Muscle of leg (tissue), 3 donors: ENCODE measurements at regions not wholly inside any gene's neighbourhood (a gene's known extent, or its start where the extent isn't known, plus 50 kb on each side); places are given as distances from the start of the nearest gene placed in this dataset.

Experiments used
- DNase-seq: peaks from one replicate; pipeline ENCODE4 v3.0.0; 2013
- H3K27ac ChIP-seq: one replicate; pipeline ENCODE4 v1.5.1; 2013; ENCODE audit warnings: mild to moderate bottlenecking, low read length, control low read depth
- H3K27me3 ChIP-seq: one replicate; pipeline ENCODE4 v1.6.1; 2013; ENCODE audit warnings: low read length; ENCODE audit not compliant: control insufficient read depth, insufficient read depth
- H3K36me3 ChIP-seq: one replicate; pipeline ENCODE4 v1.6.1; 2013; ENCODE audit warnings: low read length; ENCODE audit not compliant: control insufficient read depth, insufficient read depth
- H3K4me1 ChIP-seq: one replicate; pipeline ENCODE4 v1.6.1; 2013; ENCODE audit warnings: low read length; ENCODE audit not compliant: control insufficient read depth, insufficient read depth
- H3K4me3 ChIP-seq: one replicate; pipeline ENCODE4 v1.5.1; 2013; ENCODE audit warnings: low read length, control low read depth
- H3K9me3 ChIP-seq: replicated peaks from 2 replicates; pipeline ENCODE4 v1.6.1; 2013; ENCODE audit warnings: low read depth, low read length; ENCODE audit not compliant: control insufficient read depth
- WGBS: methylation state at CpG from one replicate; pipeline ENCODE4 v1.1.5; 2013; ENCODE audit warnings: missing lambda C conversion rate; ENCODE audit not compliant: insufficient coverage; 5-methylcytosine and 5-hydroxymethylcytosine counted together

GRCh38 chr2:221716426-221717303, 144.6 kb upstream of the EPHA4 start:
- H3K27me3 ChIP-seq: no peaks in the 10 kb centered on the region
- H3K36me3 ChIP-seq: no peaks in the 10 kb centered on the region
- DNase-seq: no peak
- WGBS: 76% methylated on average over 8 of the region's 10 CpGs
- no peaks in the 10 kb centered on the region for H3K4me1 ChIP-seq
- H3K9me3 ChIP-seq: no peaks in the 10 kb centered on the region
- no peak overlapping the region for H3K4me3 ChIP-seq
- H3K27ac ChIP-seq: no peak overlapping the region

- Histone ChIP-seq H3K9me3 (no peaks in the 10 kb centered on the region), H3K36me3 (no peaks in the 10 kb centered on the region), H3K27ac (no peak overlapping the region), H3K4me3 (no peak overlapping the region), H3K27me3 (no peaks in the 10 kb centered on the region), H3K4me1 (no peaks in the 10 kb centered on the region)
- 50% methylated on average over 1 of the region's 6 CpGs for WGBS
- DNase-seq: no peak
Observed at GRCh38 chr2:221715523-221716247, 143.6 kb upstream of the EPHA4 start.

DNA sequence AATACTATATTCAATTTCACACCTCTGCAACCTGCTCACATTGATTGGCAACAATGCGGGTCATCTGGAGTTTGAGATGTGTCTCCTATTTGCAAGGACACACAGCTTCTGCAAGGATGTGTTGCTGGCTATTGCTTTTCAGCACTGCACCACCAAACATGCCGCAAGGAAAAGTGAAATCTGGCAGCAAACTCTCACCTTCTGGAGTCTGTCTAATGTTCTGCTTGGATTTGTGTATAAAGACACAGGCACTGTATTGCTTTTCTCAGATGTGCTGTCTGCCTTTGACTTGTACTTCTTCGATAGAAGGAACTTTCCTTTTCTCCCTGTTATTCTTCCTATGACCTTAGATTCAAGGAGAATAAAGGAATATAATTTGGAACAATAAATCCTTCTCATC, 138.6 kb upstream of the EPHA4 start:
- Histone ChIP-seq H3K27ac (no peak overlapping the region), H3K27me3 (no peaks in the 10 kb centered on the region), H3K36me3 (no peaks in the 10 kb centered on the region), H3K4me1 (no peaks in the 10 kb centered on the region), H3K9me3 (no peaks in the 10 kb centered on the region), H3K4me3 (no peak overlapping the region)
- WGBS: 100% methylated on average over 1 of the region's 3 CpGs
- DNase-seq: no peak

DNA sequence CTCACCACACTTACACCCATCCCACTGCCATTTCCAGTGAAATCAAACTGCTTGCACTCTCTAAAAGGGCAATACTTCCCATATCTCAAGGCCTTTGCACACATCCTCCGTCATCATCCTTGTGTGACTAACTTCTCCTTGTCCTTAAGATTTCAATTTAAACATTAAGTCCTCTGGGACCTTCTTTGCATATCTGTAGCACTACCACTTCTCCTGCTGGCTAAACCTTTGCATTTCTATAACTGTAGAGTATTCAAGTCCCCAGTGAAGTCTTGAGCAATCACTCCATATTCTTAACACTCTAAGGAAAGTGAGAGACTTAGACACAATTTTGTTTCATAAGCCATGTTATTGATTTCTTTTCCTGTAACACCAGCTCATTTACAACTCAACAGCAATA, 136.8 kb upstream of the EPHA4 start:
- Histone ChIP-seq H3K4me3 (no peak overlapping the region), H3K9me3 (no peaks in the 10 kb centered on the region), H3K27ac (no peak overlapping the region), H3K36me3 (no peaks in the 10 kb centered on the region), H3K27me3 (no peaks in the 10 kb centered on the region), H3K4me1 (no peaks in the 10 kb centered on the region)
- no peak for DNase-seq
- 57% methylated on average over 1 of the region's 1 CpG for WGBS

DNA sequence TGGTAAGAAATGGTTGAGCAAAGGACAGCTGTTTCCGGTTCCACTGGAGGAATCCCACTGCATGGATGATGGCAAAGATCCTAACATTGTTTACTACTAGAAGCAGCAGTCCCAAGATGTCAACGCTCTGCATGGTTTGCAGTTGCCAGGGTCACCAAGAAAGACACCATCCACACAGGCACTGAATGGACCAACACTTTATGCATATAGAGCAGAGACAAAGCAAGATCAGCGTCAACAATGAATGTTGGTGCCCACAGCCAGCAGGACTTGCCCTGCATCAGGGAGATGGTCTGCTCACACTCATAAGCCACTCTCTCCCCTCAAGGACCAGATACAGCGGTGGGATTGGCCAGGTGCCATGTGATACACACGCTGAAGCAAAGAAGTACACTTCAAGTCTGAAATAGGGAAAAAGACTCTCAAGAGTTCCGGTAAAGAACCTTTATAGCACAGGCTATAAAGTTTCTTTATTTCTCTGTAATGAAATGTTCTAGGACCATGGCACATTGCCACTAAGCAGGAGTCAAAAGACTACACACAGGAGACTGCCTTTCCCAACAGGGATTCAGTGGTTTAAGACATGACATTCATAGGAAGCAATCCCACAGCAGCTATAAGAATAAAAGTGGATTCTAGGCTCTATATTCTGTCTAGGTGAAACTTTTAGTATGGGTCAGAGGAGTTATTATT, 133.2 kb upstream of the EPHA4 start:
- Histone ChIP-seq H3K4me1 (no peaks in the 10 kb centered on the region), H3K9me3 (no peaks in the 10 kb centered on the region), H3K27me3 (no peaks in the 10 kb centered on the region), H3K27ac (no peak overlapping the region), H3K4me3 (no peak overlapping the region), H3K36me3 (no peaks in the 10 kb centered on the region)
- WGBS: 77% methylated on average over 4 of the region's 6 CpGs
- DNase-seq: no peak

- Histone ChIP-seq H3K36me3 (no peaks in the 10 kb centered on the region), H3K27ac (no peak overlapping the region), H3K9me3 (no peaks in the 10 kb centered on the region), H3K4me1 (no peaks in the 10 kb centered on the region), H3K27me3 (no peaks in the 10 kb centered on the region), H3K4me3 (no peak overlapping the region)
- 91% methylated on average over 7 of the region's 8 CpGs for WGBS
- DNase-seq: no peak
Observed at GRCh38 chr2:221704442-221704841, 132.3 kb upstream of the EPHA4 start.

DNA sequence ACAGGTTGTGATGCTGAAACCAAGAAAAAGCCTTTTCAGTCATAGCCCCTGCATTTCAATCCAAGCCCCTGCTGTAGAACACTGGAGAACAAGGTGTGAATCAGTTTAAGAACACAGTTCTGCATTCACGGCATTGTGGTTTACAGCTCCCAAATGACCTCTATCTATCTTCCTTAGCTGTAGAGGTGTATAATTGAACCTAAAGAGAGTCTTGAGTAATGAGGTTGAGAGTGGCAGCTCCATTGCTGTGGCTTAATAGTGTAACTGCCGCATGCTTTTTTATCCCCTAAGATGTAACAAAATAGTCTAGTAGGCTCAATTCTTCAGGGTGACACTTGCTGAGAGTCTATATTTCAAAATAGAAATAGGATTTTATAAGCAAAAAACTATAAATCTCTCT, 121.3 kb upstream of the EPHA4 start:
- WGBS: no CpG with 5 or more reads among the region's 2 CpGs
- H3K27ac ChIP-seq: no peak overlapping the region
- H3K36me3 ChIP-seq: no peaks in the 10 kb centered on the region
- no peak overlapping the region for H3K4me3 ChIP-seq
- no peak for DNase-seq
- no peaks in the 10 kb centered on the region for H3K9me3 ChIP-seq
- H3K27me3 ChIP-seq: no peaks in the 10 kb centered on the region
- H3K4me1 ChIP-seq: no peaks in the 10 kb centered on the region

DNA sequence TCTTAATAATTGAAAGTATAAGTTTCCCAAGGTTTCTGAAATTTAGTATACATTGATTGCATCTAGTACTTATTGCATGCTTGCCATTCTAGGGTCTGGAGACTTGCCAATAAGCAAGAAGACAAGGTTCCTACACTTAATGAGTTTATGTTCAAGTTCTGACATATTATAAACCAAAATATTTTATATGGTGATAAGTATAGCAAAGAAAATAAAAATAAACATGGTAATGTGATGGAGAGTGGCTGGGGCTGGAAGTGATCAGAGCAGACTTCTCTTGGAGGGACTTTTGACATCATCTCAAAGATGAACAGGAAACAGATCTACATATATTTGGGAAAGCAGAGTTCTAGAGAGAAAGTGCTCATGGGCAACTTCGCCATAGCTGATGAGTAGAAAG, 119.5 kb upstream of the EPHA4 start:
- no CpG with 5 or more reads among the region's 1 CpG for WGBS
- Histone ChIP-seq H3K9me3 (no peaks in the 10 kb centered on the region), H3K27me3 (no peaks in the 10 kb centered on the region), H3K4me3 (no peak overlapping the region), H3K27ac (no peak overlapping the region), H3K4me1 (no peaks in the 10 kb centered on the region), H3K36me3 (no peaks in the 10 kb centered on the region)
- no peak for DNase-seq

- no peak for DNase-seq
- 86% methylated on average over 6 of the region's 7 CpGs for WGBS
- Histone ChIP-seq H3K4me1 (no peaks in the 10 kb centered on the region), H3K36me3 (no peaks in the 10 kb centered on the region), H3K27ac (no peak overlapping the region), H3K27me3 (no peaks in the 10 kb centered on the region), H3K9me3 (no peaks in the 10 kb centered on the region), H3K4me3 (no peak overlapping the region)
Observed at GRCh38 chr2:221689140-221689539, 117.0 kb upstream of the EPHA4 start.

DNA sequence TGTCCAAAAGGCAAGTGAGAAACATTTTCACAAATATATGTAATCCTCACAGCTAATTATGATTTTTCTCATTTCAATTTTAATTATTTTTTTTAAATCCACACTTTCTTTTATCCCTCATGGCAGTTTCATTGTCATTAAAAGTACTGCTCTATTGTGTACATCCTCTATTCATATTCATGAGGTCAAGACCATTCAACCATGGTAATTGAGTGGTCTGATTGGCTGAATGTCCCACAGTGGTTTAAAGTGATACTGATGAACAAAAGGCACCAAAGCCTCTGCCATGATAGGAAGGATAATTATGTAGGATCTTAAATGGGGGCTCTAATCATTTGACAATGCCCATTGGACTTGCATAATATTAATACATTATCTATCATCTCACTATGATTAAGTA, 108.4 kb upstream of the EPHA4 start:
- DNase-seq: no peak
- no peak overlapping the region for H3K4me3 ChIP-seq
- no peaks in the 10 kb centered on the region for H3K4me1 ChIP-seq
- H3K36me3 ChIP-seq: no peaks in the 10 kb centered on the region
- no peaks in the 10 kb centered on the region for H3K27me3 ChIP-seq
- no peak overlapping the region for H3K27ac ChIP-seq
- H3K9me3 ChIP-seq: no peaks in the 10 kb centered on the region
